ENCODE measurements at regions not wholly inside any gene's neighbourhood (a gene's known extent, or its start where the extent isn't known, plus 50 kb on each side); places are given as distances from the start of the nearest gene placed in this dataset.

DNA sequence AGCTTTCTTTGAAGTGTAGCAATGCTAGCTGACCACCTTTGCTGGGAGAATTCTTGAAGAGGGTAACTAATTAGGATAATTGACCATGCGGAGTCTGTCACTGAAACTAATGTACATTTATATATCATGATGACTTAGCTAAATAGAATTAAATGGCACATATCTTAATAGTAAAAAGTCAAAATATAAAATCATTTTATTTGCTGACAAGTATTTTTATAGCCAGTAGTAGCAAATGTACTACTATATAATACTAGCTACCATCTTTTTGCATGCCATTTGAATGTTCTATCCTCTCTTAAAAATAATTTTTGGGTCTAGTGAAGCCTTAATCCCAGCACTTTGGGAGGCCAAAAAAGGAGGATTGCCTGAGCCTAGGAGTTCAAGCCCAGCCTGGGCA lies 605.8 kb upstream of the COX7C start:
- DNase-seq: no peak
- TF ChIP-seq GATA1 (IDR thresholded peaks at IDR 0.05; ENCODE audit: low read depth, low read length): no peak

DNA sequence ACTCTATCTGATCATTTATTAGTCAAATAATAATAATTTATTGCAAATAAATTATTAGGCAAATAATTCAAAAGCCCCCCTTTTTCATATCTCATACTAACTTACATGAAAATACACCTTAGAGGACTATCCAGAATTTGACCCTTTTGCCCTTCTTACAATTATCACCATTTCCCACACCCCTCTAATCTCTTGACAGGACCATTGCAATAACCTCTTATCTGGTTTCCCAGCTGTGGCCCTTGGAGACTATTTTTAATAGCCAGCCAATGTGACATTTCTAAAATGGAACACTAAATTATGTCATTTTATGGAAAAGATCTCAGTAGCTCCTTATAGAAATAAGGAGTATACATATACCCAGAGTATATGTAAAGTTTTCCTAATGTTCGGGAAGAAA lies 588.4 kb upstream of the COX7C start:
- peak; percentile 80 to 90 for DNase-seq
- TF ChIP-seq GATA1 (IDR thresholded peaks at IDR 0.05; ENCODE audit: low read depth, low read length) (no peak), POLR2A (IDR thresholded peaks at IDR 0.05; ENCODE audit: low read length) (no peak)

DNA sequence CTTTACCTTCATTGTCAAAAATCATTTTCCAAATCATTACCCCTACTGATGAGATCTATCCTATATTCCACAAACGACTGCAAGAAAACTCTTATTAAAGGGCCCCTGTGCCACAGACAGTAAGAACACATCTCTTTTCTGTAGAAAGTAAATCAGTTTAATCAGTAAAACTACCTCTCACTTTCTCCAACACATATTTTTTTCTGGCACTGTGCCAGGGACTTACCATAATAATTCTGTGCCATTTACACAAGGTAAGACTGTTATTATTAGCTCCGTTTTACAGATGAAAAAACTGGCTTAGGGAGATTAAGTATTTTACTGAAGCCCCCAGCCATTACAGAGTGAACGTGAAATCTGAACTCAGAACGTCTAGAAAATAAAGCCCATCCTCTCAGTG lies 587.0 kb upstream of the COX7C start:
- peak; percentile 35 to 37 for DNase-seq
- TF ChIP-seq POLR2A (IDR thresholded peaks at IDR 0.05; ENCODE audit: low read length) (no peak), GATA1 (IDR thresholded peaks at IDR 0.05; ENCODE audit: low read depth, low read length) (no peak)

DNA sequence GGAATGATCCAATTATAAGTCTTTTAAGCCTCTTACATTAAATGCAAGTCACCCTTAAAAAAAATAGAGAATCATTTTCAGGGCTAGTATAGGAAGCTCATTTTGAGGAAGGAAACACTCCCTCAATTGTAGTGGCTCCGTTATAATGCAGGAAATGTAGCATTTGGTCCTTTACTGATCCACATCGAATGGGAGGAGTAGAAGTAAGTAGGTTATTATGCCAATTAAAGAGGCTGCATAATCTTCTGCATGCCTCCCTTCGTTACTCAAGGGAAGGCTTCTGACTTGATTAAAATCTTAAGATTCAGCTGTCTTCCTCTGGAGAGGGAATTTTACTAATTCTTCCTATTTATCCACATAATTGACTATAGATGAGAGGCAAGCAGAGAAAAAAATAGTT lies 579.2 kb upstream of the COX7C start:
- no peak for DNase-seq
- TF ChIP-seq POLR2A (IDR thresholded peaks at IDR 0.05; ENCODE audit: low read length) (no peak), GATA1 (IDR thresholded peaks at IDR 0.05; ENCODE audit: low read depth, low read length) (no peak)

DNA sequence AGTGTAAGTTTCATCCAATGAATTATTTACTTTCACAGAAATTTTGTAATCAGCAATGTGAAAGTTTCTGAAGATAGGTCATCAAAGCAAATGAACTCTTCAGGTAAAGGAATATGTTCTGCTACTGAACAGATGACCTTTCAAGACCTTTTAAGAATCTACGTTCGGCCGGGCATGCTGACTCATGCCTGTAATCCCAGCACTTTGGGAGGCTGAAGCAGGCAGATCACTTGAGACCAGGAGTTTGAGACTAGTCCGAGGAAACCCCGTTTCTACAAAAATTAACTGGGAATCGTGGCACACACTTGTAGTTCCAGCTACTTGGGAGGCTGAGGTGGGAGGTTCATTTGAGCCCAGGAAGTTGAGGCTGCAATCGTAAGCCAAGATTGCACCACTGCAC lies 578.4 kb upstream of the COX7C start:
- TF ChIP-seq POLR2A (IDR thresholded peaks at IDR 0.05; ENCODE audit: low read length) (no peak), GATA1 (IDR thresholded peaks at IDR 0.05; ENCODE audit: low read depth, low read length) (no peak)
- DNase-seq: no peak

DNA sequence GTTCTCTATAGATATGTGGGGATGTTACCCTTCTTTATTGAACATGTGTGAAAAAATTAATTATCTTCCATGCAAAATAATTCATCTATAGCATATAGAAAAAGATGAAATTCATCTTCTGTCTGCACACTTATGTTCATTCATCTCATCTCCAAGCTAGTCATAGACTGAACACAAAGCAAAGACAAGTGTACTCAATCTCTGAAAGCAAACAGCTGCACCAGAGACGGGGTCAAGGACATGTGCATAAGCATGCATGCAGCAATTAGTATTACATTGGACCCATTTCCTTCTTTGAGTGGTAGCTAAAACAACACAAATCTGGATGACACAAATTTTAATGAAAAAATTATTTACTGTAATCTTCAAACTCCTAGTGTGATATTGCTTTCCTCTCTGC lies 547.0 kb upstream of the COX7C start:
- DNase-seq: no peak
- TF ChIP-seq GATA1 (IDR thresholded peaks at IDR 0.05; ENCODE audit: low read depth, low read length) (no peak), POLR2A (IDR thresholded peaks at IDR 0.05; ENCODE audit: low read length) (no peak)

DNA sequence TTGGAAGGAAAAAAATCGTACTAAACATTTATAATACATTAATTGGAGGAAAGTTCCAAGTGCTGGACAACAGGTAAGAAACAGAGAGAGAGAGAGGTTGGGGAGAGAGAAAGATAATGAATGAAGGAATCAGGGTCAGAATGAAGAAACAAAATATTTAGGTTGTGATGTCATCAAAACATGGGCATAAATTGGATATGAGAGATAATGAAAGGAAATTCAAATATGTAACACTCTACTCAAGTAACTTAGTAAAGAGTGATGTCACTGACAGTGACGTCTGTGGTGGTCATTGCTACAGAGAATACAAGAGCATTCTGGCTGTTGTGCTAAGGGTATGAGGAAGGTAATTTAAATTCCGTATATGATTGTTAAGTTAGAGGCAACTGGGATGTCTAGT lies 543.4 kb upstream of the COX7C start:
- DNase-seq: no peak
- TF ChIP-seq GATA1 (IDR thresholded peaks at IDR 0.05; ENCODE audit: low read depth, low read length) (no peak), POLR2A (IDR thresholded peaks at IDR 0.05; ENCODE audit: low read length) (no peak)

DNA sequence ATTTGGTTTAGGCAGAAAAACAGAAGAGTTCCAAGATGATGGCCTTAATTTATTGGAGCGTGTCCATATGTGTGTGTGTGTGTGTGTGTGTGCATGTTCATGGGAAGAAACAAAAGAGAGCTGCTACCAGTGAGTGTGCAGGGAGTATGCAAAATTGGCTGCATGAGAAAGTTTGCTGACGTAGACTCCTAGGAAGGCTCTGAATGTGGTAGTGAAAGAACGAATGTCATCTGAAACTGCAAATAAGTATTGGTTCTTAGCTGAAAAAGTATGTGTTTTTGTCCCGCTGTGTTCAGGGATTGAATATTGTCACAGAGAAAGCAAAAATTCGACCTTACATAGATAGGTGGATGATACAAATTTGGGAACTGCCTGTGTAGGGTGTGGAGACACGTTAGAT lies 542.6 kb upstream of the COX7C start:
- no peak for TF ChIP-seq GATA1 (IDR thresholded peaks at IDR 0.05; ENCODE audit: low read depth, low read length)
- TF ChIP-seq POLR2A (IDR thresholded peaks at IDR 0.05; ENCODE audit: low read length): no peak
- no peak for DNase-seq

DNA sequence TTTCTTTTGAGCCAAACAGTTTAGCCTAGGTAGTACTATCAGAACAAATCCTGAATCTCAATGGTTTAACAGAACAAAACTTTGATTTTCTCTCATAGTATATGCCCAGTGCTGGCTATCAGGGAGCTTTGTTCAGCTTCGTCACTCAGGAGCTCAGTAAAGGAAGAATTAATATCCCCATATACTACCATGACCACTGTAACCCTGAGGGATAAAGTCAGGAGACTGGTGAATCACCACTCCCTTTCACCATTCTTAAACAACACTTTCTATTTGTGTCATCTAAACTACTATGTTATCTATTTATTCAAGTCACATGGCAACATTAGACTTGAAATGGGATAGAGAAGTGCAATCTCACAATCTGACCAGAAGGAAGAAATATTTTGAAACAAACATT lies 522.6 kb upstream of the COX7C start:
- DNase-seq: no peak
- TF ChIP-seq POLR2A (IDR thresholded peaks at IDR 0.05; ENCODE audit: low read length) (no peak), GATA1 (IDR thresholded peaks at IDR 0.05; ENCODE audit: low read depth, low read length) (no peak)

DNA sequence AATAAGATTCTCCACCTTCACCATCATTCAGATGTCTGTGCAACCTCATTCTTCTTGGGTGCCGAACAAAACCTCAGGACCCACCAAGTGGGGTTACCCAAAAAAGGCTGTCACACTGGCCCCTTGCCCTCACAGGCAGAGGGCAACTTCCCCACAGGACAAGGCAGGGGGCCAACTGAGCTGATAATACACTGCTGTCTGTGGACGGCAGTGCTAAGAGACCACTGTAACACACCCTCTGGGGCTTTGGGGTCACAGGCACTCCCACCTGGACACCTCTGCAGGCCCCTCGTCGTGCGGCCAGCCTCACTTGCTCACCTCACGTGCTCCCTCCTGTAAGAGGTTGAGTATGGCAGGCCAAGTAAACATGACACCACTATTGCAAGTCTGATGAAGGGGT lies 515.8 kb upstream of the COX7C start:
- TF ChIP-seq POLR2A (IDR thresholded peaks at IDR 0.05; ENCODE audit: low read length) (no peak), GATA1 (IDR thresholded peaks at IDR 0.05; ENCODE audit: low read depth, low read length) (no peak)
- DNase-seq: no peak

DNA sequence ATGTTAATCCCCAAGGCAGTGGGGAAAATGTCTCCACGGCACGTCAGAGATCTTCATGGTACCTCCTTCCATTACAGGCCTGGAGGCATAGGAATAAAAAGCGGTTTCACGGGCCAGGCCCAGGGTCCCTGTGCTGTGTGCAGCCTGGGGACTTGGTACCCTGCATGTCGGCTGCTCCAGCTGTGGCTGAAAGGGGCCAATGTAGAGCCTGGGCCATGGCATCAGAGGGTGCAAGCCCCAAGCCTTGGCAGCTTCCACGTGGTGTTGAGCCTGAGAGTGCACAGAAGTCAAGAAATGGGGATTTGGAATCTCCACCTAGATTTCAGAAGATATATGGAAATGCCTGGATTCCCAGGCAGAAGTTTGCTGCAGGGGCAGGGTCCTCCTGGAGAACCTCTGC lies 508.9 kb upstream of the COX7C start:
- TF ChIP-seq POLR2A (IDR thresholded peaks at IDR 0.05; ENCODE audit: low read length) (no peak), GATA1 (IDR thresholded peaks at IDR 0.05; ENCODE audit: low read depth, low read length) (no peak)
- no peak for DNase-seq

DNA sequence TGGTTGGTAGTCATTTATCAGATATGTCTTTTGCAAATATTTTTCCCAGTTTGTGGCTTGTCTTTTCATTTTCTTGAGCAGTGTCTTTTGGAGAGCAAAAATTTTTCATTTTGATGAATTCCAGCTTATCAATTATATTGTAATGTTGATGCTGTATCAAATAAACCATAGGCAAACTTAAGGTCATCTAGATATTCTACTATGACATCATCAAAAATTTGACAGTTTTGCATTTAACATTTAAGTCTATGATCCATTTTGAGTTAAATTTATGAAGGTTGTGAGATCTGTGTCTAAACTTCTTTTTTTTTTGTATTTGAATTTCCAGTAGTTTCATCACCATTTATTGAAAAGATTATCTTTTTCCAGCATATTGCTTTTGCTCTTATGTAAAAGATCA lies 505.5 kb upstream of the COX7C start:
- TF ChIP-seq POLR2A (IDR thresholded peaks at IDR 0.05; ENCODE audit: low read length) (no peak), GATA1 (IDR thresholded peaks at IDR 0.05; ENCODE audit: low read depth, low read length) (no peak)
- DNase-seq: no peak

DNA sequence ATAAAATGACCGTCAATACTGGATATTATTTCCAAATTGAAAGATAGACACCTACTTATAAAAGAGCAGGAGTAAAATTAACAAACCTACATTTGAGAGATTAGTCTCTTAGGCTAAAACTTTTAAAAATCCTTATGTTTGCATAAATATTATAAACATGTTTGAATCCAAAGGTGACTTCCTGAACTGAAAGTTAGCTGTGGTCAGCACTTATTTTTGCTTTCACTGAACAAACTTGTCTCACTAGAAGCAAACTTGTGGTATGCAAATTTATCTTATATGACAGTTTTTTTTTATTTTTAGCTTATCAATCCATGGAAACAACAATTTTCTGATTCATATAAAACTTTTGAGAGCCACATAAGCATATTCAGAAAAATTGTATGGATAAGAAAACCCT lies 502.6 kb upstream of the COX7C start:
- no peak for TF ChIP-seq POLR2A (IDR thresholded peaks at IDR 0.05; ENCODE audit: low read length)
- no peak for TF ChIP-seq GATA1 (IDR thresholded peaks at IDR 0.05; ENCODE audit: low read depth, low read length)
- DNase-seq: no peak

DNA sequence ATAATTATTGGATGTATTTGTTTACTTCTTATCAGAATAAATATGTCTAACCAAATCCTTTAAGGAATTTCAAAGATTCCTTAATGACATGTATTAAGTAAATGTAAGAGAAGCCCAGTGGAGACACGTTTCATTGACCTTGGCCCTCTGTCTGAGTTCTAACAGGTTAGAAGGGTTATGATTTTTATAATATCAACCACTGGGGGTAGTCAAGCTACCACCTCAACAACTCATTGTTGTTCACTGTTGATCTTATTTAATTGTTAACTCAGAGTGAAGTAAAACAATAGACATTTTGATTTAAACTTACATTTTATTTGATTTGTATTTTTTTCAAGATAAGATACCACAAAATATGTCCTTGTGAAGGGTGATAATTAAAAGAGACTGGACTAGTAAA lies 499.2 kb upstream of the COX7C start:
- TF ChIP-seq GATA1 (IDR thresholded peaks at IDR 0.05; ENCODE audit: low read depth, low read length): no peak
- no peak for TF ChIP-seq POLR2A (IDR thresholded peaks at IDR 0.05; ENCODE audit: low read length)
- DNase-seq: peak; percentile 3

DNA sequence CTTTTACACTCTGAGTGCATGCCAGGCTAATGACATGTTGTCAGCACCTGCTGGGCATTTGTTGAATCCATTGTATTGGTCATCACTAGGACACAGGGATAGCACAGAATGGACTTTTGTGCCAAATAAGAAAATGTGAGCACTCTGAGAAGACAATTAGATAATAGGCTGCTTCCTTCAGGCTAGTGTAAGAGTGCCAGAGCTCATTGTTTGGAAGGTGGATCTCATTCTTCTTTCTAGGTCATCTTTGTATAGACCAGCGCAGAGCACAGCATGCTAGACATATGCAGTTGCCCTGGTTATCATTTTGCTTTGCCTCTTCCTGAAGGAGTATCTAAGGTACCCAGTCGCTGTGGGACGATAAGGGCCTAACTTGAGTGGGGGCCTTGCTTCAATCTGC lies 493.4 kb upstream of the COX7C start:
- TF ChIP-seq GATA1 (IDR thresholded peaks at IDR 0.05; ENCODE audit: low read depth, low read length) (no peak), POLR2A (IDR thresholded peaks at IDR 0.05; ENCODE audit: low read length) (no peak)
- no peak for DNase-seq

Data from erythroblast (primary cell).